Endothelial cell of umbilical vein (primary cell): ENCODE measurements at regions not wholly inside any gene's neighbourhood (a gene's known extent, or its start where the extent isn't known, plus 50 kb on each side); places are given as distances from the start of the nearest gene placed in this dataset.

Source experiments
- BruUV-seq: library from RNA; stranded (reverse); fragments of 400-500 nt; replicated peaks from 2 replicates; lab custom pipeline; 2021; lab: Mats Ljungman, UMichigan
- CTCF ChIA-PET: fragments of 300-600, 350-600 bp; sonication (Branson Sonifier 250); formaldehyde crosslinking; loops from one replicate; lab custom pipeline; 2021; ENCODE audit warnings: antibody characterized with exemption, inconsistent platforms; lab: Charles Lee
- POLR2A ChIA-PET: fragments of 300-600, 350-600 bp; sonication (Branson Sonifier 250); formaldehyde crosslinking; loops from one replicate; lab custom pipeline; 2021; ENCODE audit warnings: antibody characterized with exemption, inconsistent platforms; lab: Charles Lee
- DNase-seq: peaks from one replicate; pipeline ENCODE4 v3.0.0-alpha.2; 2011; ENCODE audit warnings: low read depth, low spot score
- FAIRE-seq: peaks from 2 replicates; lab custom pipeline; 2011; peaks lifted over from hg19 to GRCh38; lab: Jason Lieb, UNC
- H2AFZ ChIP-seq: 2 replicates; pipeline ENCODE4 v1.6.0; 2012; ENCODE audit warnings: low read depth, low read length, control low read depth, inconsistent platforms
- H3K27ac ChIP-seq: 2 replicates; pipeline ENCODE4 v1.5.1; 2011; ENCODE audit warnings: low read depth, mild to moderate bottlenecking, control low read depth, low read length, moderate library complexity; ENCODE audit not compliant: insufficient read depth
- H3K27me3 ChIP-seq, 2 experiments: 2 replicates each; pipeline versions ENCODE4 v1.6.0 to v1.6.1; 2011; ENCODE audit warnings: low read length in 2 of 2, mixed read lengths in 1 of 2; ENCODE audit not compliant: control insufficient read depth in 2 of 2, insufficient read depth in 2 of 2
- H3K36me3 ChIP-seq, 2 experiments: 2 replicates in 1 of 2; 3 replicates in 1 of 2; pipeline ENCODE4 v1.5.1; 2011; ENCODE audit warnings: low read length in 2 of 2, mild to moderate bottlenecking in 1 of 2, moderate library complexity in 1 of 2; ENCODE audit not compliant: control insufficient read depth in 2 of 2, insufficient read depth in 2 of 2; ENCODE audit errors: extremely low read depth in 1 of 2
- H3K4me1 ChIP-seq: 3 replicates; pipeline ENCODE4 v1.5.1; 2011; ENCODE audit warnings: mild to moderate bottlenecking, low read length; ENCODE audit not compliant: control insufficient read depth, insufficient read depth; ENCODE audit errors: extremely low read depth
- H3K4me2 ChIP-seq: 2 replicates; pipeline ENCODE4 v1.6.1; 2011; ENCODE audit warnings: low read length, control low read depth, mixed read lengths; ENCODE audit not compliant: insufficient read depth
- H3K4me3 ChIP-seq, 3 experiments: fragments of 200-600 bp in 1 of 3; sonication (generic), shearing (Covaris generic) in 1 of 3; replicated peaks in 1 of 3; 2 replicates each; pipeline ENCODE4 v1.5.1; 2011 to 2016; ENCODE audit warnings: control low read depth in 3 of 3, low read length in 3 of 3, mild to moderate bottlenecking in 2 of 3, inconsistent platforms in 1 of 3, low read depth in 1 of 3, moderate library complexity in 1 of 3; ENCODE audit not compliant: insufficient read depth in 1 of 3
- H3K79me2 ChIP-seq: 2 replicates; pipeline ENCODE4 v1.6.0; 2012; ENCODE audit warnings: low read length, inconsistent platforms; ENCODE audit not compliant: control insufficient read depth, insufficient read depth
- H3K9ac ChIP-seq: replicated peaks from 2 replicates; pipeline ENCODE3; 2011; ENCODE audit warnings: low read length, control low read depth; ENCODE audit not compliant: insufficient read depth; ENCODE audit errors: extremely low read depth
- H3K9me1 ChIP-seq: replicated peaks from 3 replicates; pipeline ENCODE4 v1.6.0; 2011; ENCODE audit warnings: mild to moderate bottlenecking, low read length; ENCODE audit not compliant: control insufficient read depth, insufficient read depth; ENCODE audit errors: extremely low read depth
- H3K9me3 ChIP-seq: replicated peaks from 2 replicates; pipeline ENCODE4 v1.5.1; 2012; ENCODE audit warnings: low read length, inconsistent platforms; ENCODE audit not compliant: control insufficient read depth, insufficient read depth
- H4K20me1 ChIP-seq: replicated peaks from 2 replicates; pipeline ENCODE3; 2011; ENCODE audit warnings: mild to moderate bottlenecking, low read length; ENCODE audit not compliant: control insufficient read depth, insufficient read depth; ENCODE audit errors: extremely low read depth
- CTCF ChIP-seq, 2 donors: IDR thresholded peaks; 1 replicate in 1 of 2; 2 replicates in 1 of 2; pipeline ENCODE4 v1.5.1; 2011; ENCODE audit warnings: low read length in 2 of 2, mild to moderate bottlenecking in 2 of 2, moderate library complexity in 2 of 2, control low read depth in 1 of 2, inconsistent platforms in 1 of 2, low read depth in 1 of 2; ENCODE audit not compliant: insufficient read depth in 1 of 2; ENCODE audit errors: extremely low read depth in 1 of 2
- EZH2 ChIP-seq: IDR thresholded peaks from 2 replicates; pipeline ENCODE4 v1.6.1; 2012; ENCODE audit warnings: borderline replicate concordance, low read depth, mild to moderate bottlenecking, moderate library complexity, low read length, inconsistent platforms; ENCODE audit not compliant: severe bottlenecking
- FOS ChIP-seq: IDR thresholded peaks from 2 replicates; pipeline ENCODE4 v1.6.1; 2011; ENCODE audit warnings: mild to moderate bottlenecking, low read length, moderate library complexity, borderline replicate concordance; ENCODE audit not compliant: insufficient read depth
- GATA2 ChIP-seq: IDR thresholded peaks from 2 replicates; pipeline ENCODE4 v1.7.0; 2011; ENCODE audit warnings: low read depth, mild to moderate bottlenecking, moderate library complexity, mixed read lengths, low read length; ENCODE audit not compliant: insufficient read length, insufficient read depth
- JUN ChIP-seq: IDR thresholded peaks from 2 replicates; pipeline ENCODE4 v1.6.1; 2011; ENCODE audit warnings: borderline replicate concordance, low read depth; ENCODE audit not compliant: insufficient read length, insufficient read depth
- MAX ChIP-seq: IDR thresholded peaks from 2 replicates; pipeline ENCODE4 v1.6.1; 2011; ENCODE audit not compliant: insufficient read depth, insufficient read length
- MYC ChIP-seq: IDR thresholded peaks from one replicate; pipeline ENCODE4 v1.6.1; 2011; ENCODE audit warnings: mild to moderate bottlenecking, low read depth, low read length
- POLR2A ChIP-seq: IDR thresholded peaks from 2 replicates; pipeline ENCODE4 v1.6.1; 2012; ENCODE audit warnings: low read depth, mild to moderate bottlenecking, control low read depth, low read length
- POLR2AphosphoS5 ChIP-seq: IDR thresholded peaks from 2 replicates; pipeline ENCODE4 v1.6.1; 2012; ENCODE audit warnings: low read depth, mild to moderate bottlenecking, control low read depth, low read length, moderate library complexity; ENCODE audit not compliant: insufficient read depth
- dilution Hi-C: fragments of 300-500 bp; cut with MboI; formaldehyde crosslinking; loops from one replicate; pipeline ENCODE4 v1.15.0; 2019; ENCODE audit warnings: low sequenced_read_pairs; ENCODE audit not compliant: extremely low pct_ligation_motif_present
- intact Hi-C: fragments of 100-400 bp; cut with micrococcal nuclease; formaldehyde crosslinking; loops from one replicate; pipeline ENCODE4 v1.10.0; 2022

DNA sequence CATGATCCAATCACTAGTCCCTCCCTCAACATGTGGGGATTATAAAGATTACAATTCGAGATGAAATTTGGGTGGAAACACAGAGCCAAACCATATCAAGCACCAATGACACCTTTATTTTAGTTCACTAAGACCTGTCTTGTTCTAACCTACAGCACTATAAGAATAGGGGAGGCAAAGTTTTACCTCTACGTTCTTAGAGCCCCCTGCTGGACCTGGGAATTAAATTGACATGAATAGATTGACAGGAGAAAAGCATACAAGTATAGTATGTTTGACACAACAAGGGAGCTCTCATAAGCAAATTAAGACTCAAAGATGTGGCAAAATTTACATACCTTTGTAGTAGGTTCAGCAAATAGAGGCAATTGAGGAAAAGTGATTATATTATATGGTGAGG is 974.4 kb upstream of the ALCAM start:
- H3K9me1 ChIP-seq = no peaks in the 10 kb centered on the region
- no peaks in the 10 kb centered on the region for H3K79me2 ChIP-seq
- FAIRE-seq (no peak), DNase-seq (no peak)
- H3K9me3 ChIP-seq = no peaks in the 10 kb centered on the region
- no peaks in the 10 kb centered on the region for H3K36me3 ChIP-seq
- intact Hi-C loops = no loop called here
- ChIA-PET CTCF (interaction anchor here (0.7 to 1.0 kb wide), 2 partner anchors 119 to 290 kb away, joined by 3 read pairs; no protein-coding TSS in a partner anchor), POLR2A (no interaction called here)
- no peak for TF ChIP-seq POLR2A
- no peak for TF ChIP-seq FOS
- TF ChIP-seq JUN = no peak
- TF ChIP-seq MYC = no peak
- no peak for TF ChIP-seq CTCF (IDR thresholded peaks at IDR 0.05; ENCODE audit: extremely low read depth in 1 of 2, insufficient read depth in 1 of 2, low read depth in 1 of 2, low read length in 2 of 2)
- TF ChIP-seq MAX = no peak
- no peak for TF ChIP-seq EZH2
- TF ChIP-seq POLR2AphosphoS5 = no peak
- no peak for TF ChIP-seq GATA2
- H3K4me3 ChIP-seq = no peak overlapping the region
- BruUV-seq = no TSS peak
- no peak overlapping the region for H3K4me2 ChIP-seq
- H4K20me1 ChIP-seq = no peaks in the 10 kb centered on the region
- no peak overlapping the region for H2AFZ ChIP-seq
- H3K27me3 ChIP-seq = no peaks in the 10 kb centered on the region
- no peak overlapping the region for H3K27ac ChIP-seq
- no peaks in the 10 kb centered on the region for H3K4me1 ChIP-seq
- dilution Hi-C loops = no loop called here
- H3K9ac ChIP-seq = no peak overlapping the region
